G401.6 (cell line): ENCODE measurements at regions not wholly inside any gene's neighbourhood (a gene's known extent, or its start where the extent isn't known, plus 50 kb on each side); places are given as distances from the start of the nearest gene placed in this dataset.
"Not testable (repeated sequence)": the region's sequence is repeated elsewhere in the genome, so short reads cannot be mapped to it uniquely, and the experiment has no call there.

ENCODE experiments used
- FAIRE-seq: peaks from 2 replicates; lab custom pipeline; 2012; peaks lifted over from hg19 to GRCh38; lab: Jason Lieb, UNC

GRCh38 chr4:3961091-3961672 is 195.0 kb downstream of the ADRA2C start:
- not testable (repeated sequence) for FAIRE-seq

DNA sequence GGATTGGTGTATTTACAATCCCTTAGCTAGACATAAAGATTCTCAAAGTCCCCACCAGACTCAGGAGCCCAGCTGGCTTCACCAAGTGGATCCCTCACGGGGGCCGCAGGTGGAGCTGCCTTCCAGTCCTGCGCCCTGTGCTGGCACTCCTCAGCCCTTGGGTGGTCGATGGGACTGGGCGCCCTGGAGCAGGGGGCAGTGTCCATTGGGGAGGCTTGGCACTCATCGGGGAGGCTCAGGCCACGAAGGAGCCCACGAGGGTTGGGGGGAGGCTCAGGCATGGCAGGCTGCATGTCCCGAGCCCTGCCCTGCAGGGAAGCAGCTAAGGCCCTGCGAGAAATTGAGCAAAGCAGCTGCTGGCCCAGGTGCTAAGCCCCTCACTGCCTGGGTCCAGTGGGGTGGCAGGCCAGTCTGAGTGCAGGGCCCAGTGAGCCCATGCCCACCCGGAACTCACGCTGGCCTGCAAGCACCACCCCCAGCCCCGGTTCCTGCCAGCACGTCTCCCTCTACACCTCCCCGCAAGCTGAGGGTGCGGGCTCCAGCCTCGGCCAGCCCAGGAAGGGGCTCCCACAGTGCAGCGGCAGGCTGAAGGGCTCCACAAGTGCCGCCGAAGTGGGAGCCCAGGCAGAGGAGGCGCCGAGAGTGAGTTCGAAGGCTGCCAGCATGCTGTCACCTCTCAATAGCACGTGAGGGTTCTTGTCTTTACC is 198.5 kb downstream of the ADRA2C start:
- not testable (repeated sequence) for FAIRE-seq

- not testable (repeated sequence) for FAIRE-seq
Measured at GRCh38 chr4:3967204-3967603, 201.0 kb downstream of the ADRA2C start.

- not testable (repeated sequence) for FAIRE-seq
Measured at GRCh38 chr4:3972626-3973025, 206.4 kb downstream of the ADRA2C start.

DNA sequence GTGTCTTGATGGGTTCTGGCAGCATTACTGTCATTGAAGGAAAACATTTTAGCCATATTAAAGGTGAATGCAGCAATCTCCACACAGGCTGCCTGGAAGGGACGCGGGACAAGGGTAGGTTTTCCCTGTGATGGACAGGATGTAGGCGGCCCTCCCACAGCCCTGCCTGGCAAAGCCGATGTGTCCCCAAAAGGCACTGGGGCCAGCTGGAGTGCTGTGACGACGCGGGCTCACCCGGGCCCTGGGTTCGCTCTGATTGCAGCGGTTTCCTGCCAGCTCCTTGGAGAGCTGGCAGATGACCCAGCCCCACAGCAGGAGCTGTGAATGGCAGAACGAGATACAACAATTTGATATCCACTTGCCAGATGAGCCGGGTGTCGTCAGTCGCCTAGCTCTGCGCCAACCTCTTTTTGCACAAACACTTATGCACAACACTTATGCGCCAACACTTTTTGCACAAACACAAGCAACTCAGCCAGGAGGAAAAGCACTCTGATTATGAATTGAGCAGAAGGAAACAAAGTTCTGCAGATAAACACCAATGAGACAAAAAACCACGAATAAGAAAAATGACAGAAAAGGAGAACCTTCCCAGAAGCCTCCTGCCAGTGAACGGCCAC is 207.5 kb downstream of the ADRA2C start:
- FAIRE-seq, result not testable (repeated sequence)

DNA sequence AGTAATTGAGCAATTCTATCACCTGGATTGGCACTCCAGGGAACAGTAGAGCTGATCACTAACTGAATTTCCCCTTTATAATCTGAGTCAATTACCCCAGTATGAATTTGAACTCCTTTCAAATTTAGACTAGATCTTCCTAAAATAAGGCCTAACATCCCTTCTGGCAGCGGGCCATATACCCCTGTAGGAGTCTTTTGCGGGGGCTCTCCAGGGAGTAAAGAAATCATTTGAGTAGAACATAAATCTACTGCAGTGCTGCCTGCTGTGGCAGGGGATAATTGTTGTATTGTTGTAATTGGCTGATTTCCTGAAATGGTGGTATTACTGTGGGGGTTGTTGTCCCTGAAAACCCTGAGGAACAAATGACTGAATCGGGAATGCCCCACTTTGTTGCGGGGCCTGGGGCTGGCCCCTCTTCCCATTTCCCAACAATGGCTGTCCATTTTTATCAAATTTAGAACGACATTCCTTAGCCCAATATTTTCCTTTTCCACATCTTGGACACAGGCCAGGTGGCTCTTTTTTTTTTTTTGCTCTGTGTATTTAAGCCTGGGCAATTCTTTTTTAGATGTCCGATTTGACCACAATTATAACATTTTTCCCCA is 217.4 kb downstream of the ADRA2C start:
- FAIRE-seq, result not testable (repeated sequence)

DNA sequence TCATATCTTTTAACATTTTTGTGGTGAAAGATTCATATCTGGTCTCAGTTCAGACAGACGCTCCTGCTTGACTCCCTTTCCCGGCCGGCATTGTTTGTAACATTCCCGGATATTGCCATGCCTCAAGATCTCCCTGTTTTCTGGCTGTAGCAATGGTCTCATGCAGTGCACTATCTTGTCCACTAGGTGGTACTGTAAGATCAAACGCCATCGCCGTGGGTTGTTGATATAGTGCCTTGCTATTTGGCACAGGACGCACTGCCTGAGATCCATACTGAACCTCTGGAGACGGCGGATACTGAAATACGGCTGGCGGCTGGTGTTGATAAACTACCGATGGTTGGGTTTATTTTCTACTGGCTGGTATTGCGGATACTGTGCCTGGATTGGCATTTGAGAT is 218.6 kb downstream of the ADRA2C start:
- FAIRE-seq, result not testable (repeated sequence)

DNA sequence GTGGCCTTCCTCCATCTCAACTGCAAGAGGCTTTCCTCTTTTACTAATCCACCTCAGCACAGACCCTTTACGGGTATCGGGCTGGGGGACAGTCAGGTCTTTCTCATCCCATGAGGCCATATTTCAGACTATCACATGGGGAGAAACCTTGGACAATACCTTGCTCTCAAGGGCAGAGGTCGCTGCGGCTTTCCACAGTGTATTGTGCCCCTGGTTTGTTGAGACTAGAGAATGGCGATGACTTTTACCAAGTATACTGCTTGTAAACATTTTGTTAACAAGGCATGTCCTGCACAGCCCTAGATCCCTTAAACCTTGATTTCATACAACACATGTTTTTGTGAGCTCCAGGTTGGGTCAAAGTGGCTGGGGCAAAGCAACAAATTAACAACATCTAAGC is 220.2 kb downstream of the ADRA2C start:
- not testable (repeated sequence) for FAIRE-seq

DNA sequence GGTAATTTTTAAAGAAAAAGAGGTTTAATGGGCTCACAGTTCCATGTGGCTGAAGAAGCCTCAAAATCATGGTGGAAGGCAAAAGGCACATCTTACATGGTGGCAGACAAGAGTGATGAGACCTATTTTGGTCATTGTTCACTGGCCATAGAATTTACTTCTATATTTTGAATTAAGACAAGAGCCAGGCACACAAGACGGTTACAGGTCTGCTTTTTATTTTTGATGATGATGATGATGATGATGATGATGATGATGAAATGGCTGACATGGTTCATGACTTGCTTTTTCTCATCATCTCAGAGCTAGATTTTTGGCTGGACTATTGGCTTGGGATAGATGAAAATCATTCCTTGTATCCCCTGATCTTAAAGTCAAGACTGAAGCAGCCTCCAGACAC is 229.3 kb downstream of the OTOP1 start:
- not testable (repeated sequence) for FAIRE-seq

DNA sequence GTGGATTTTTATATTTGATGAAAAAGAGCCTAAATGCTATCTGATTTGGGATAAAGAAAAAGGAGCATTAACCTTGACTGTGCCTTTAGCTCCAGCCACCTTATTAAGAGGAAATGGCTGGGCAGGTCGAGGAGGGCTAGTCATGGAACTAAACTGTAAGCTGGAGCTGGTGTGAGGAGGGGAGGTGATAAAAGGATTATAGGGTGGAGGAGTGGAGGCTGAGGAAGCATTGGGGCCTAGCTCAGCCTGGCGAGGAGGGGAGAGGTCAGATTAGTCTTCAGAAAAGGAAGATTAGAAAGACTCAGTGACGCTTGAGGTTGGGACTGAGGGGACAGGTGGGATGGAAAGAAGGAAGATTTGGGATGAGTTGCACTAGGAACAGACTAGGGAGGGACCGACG is 222.7 kb downstream of the OTOP1 start:
- FAIRE-seq, result not testable (repeated sequence)

- FAIRE-seq, result not testable (repeated sequence)
Measured at GRCh38 chr4:4004702-4005101, 222.0 kb downstream of the OTOP1 start.

DNA sequence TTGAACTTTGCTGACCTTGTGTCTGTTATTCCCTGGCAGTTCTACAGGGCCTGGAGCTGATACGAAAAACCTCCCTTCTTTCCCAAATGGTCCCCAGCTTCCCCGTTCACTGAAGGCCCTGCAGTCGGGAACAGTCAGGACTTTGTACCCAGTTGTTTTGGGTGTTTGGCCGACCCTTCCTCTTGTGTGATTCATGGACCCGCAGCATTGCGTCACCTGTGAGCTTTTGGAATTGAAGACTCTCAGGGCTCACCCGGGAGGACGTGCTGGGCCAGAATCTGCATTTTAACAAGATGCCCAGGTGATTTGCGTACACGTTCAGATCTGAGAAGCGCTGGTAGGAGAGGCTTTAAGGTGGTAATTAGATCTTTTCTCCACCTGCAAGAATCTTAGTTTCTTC is 220.4 kb downstream of the OTOP1 start:
- not testable (repeated sequence) for FAIRE-seq

GRCh38 chr4:4019071-4019470 is 207.7 kb downstream of the OTOP1 start:
- not testable (repeated sequence) for FAIRE-seq

GRCh38 chr4:4021161-4021560 is 205.6 kb downstream of the OTOP1 start:
- FAIRE-seq, result not testable (repeated sequence)

DNA sequence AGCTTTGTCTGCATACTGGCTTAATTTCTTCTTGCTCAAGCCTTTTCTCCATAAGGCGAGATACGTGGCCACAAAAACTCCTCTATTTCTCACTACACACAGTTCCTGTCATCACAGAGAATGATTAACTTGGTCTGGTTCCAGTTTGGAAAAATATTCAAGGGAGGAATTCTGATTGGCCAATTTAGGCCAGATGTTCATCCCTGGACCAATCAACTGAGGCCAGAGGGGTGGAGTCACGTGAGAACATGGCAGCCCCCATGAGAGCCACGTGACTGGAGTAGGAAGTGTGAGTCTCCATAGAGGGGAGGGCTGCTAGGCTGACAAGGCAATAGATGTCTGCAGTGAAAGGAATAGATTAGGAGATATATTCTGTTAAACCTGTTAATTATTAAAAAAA is 200.0 kb downstream of the OTOP1 start:
- FAIRE-seq, result not testable (repeated sequence)

- not testable (repeated sequence) for FAIRE-seq
Measured at GRCh38 chr4:4028752-4029151, 198.0 kb downstream of the OTOP1 start.

DNA sequence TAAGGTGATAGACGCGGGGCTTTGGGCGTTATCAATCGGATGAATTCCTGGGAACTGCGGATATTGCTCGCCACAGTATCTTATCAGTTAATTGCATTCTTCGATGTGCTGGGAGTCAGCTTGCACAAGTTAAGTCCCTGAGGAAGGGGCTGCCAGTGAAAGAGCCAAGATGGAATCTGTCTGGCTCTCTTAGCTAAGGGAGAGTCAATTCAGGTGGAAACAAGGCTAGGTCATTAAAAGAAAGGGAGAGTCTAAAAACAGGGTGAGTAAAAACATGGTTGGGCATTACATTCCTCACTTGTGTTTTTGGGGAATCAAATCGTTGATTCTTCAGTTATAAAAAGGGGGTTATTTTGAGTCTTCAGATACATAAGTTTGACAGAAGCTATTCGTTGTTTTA is 196.2 kb downstream of the OTOP1 start:
- not testable (repeated sequence) for FAIRE-seq

DNA sequence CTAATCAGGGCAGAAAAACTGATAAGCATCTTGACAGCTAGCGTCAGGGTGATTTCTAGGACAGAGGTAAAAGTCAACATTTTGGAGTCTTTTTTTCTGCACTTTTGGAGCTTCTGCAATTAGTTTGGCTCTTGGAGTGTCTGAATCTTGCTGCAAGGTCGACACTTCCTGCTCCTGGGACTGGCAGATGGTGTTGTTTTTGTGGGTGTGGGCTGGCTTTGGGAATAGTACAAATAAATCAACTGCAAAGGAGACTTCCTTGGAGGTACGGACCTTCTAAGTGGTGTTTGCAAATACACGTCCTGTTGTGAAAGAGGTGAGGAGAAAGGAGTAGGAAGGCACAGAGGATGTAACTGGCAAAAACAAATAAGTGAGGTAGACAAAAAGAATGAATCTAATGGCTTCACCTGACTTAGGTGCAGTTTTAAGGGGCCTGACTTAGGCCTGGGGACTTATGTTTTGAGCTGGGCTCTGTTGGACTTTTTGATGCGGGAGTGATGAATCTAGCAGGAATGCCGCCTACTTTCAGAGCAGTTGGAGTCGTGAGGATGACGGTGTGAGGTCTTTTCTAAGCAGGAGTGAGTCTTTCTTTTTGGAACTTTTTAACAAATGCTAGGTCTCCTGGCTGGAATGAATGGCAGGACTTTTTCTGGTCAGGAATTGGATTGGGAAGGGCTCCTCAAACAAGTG is 195.1 kb downstream of the OTOP1 start:
- not testable (repeated sequence) for FAIRE-seq

DNA sequence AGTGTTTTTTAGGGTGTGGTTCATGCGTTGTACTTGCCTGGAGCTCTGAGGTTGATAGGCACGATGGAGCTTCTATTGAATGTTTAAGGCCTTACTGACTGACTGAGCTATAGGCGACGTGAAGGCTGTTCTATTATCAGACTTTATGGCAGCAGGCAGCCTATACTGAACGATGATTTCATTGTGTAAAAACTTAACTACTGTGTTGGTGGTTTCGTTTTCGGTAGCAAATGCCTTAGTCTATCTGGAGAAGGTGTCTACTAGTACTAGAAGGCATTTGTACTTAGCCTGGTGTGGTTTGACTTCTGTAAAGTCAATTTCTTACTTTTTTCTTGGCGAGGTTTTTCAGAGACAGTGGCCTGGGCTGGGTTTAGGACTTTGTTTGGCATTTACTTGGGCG is 194.4 kb downstream of the OTOP1 start:
- FAIRE-seq, result not testable (repeated sequence)

- not testable (repeated sequence) for FAIRE-seq
Measured at GRCh38 chr4:4032801-4033605, 193.7 kb downstream of the OTOP1 start.

DNA sequence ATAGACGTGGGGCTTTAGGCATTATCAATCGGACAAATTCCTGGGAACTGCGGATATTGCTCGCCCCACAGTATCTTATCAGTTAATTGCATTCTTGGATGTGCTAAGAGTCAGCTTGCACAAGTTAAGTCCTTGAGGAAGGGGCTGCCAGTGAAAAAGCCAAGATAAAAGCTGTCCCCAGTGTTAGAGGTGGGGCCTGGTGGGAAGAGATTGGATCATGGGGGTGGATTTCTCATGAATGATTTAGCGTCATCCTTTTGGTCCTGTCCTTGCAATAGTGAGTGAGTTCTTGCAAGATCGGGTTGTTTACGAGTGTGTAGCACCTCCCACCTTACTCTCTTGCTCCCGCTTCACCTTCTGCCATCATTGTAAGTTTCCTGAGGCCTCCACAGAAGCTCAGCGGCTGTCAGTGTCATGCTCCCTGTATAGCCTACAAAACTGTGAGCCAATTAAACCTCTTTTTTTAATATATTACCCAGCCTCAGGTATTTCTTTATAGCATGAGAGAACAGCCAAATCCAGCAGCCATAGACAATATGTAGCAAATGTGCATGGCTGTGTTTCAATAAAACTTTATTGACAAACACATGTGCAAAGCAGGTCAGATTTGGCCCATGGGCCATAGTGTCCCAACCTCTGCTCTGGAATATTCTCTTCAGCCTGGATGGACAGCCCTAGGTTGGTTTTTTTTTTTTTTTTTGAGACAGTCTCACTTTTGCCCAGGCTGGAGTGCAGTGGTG is 189.2 kb downstream of the OTOP1 start:
- FAIRE-seq, result not testable (repeated sequence)
